Naive thymus-derived CD4-positive, alpha-beta T cell (primary cell): ENCODE measurements at regions not wholly inside any gene's neighbourhood (a gene's known extent, or its start where the extent isn't known, plus 50 kb on each side); places are given as distances from the start of the nearest gene placed in this dataset.

Source experiments
- ATAC-seq: fragments of 150-1000 bp; cut with Tn5 transposase; 2 replicates; pipeline ENCODE4 v1.10.0; 2021; ENCODE audit warnings: mild to moderate bottlenecking, moderate library complexity
- CTCF ChIA-PET: fragments of 350-600 bp; sonication (Branson Sonifier 250); formaldehyde crosslinking; loops from one replicate; lab custom pipeline; 2021; ENCODE audit warnings: antibody characterized with exemption; lab: Charles Lee
- POLR2A ChIA-PET: fragments of 350-600 bp; sonication (Branson Sonifier 250); formaldehyde crosslinking; loops from one replicate; lab custom pipeline; 2021; ENCODE audit warnings: antibody characterized with exemption, inconsistent platforms; lab: Charles Lee
- DNase-seq, 9 donors: peaks; one replicate each; pipeline versions ENCODE4 v3.0.0 to v3.0.0-alpha.2; 2020 to 2022; ENCODE audit warnings: mixed read lengths in 1 of 9
- H3K27ac ChIP-seq: one replicate; pipeline ENCODE4 v1.7.0; 2013; ENCODE audit warnings: mild to moderate bottlenecking, low read depth, low read length, moderate library complexity
- H3K27me3 ChIP-seq, 2 donors: one replicate each; pipeline ENCODE4 v1.7.0; 2013; ENCODE audit warnings: low read length in 2 of 2, mild to moderate bottlenecking in 2 of 2, moderate library complexity in 2 of 2; ENCODE audit not compliant: control insufficient read depth in 2 of 2, insufficient read depth in 2 of 2
- H3K36me3 ChIP-seq, 3 experiments: 1 replicate in 2 of 3; 2 replicates in 1 of 3; pipeline ENCODE4 v1.7.0; 2013; ENCODE audit warnings: low read length in 3 of 3, mild to moderate bottlenecking in 3 of 3, moderate library complexity in 1 of 3; ENCODE audit not compliant: insufficient read depth in 3 of 3, control insufficient read depth in 2 of 3
- H3K4me1 ChIP-seq, 2 donors: one replicate each; pipeline ENCODE4 v1.7.0; 2013; ENCODE audit warnings: low read length in 2 of 2, mild to moderate bottlenecking in 2 of 2, moderate library complexity in 1 of 2; ENCODE audit not compliant: control insufficient read depth in 2 of 2, insufficient read depth in 2 of 2
- H3K4me3 ChIP-seq: 2 replicates; pipeline ENCODE4 v1.7.0; 2013; ENCODE audit warnings: mild to moderate bottlenecking, low read length
- H3K9me3 ChIP-seq, 3 experiments: 1 replicate in 2 of 3; 2 replicates in 1 of 3; pipeline ENCODE4 v1.7.0; 2013; ENCODE audit warnings: low read length in 3 of 3; ENCODE audit not compliant: control insufficient read depth in 2 of 3
- H3K27ac Mint-ChIP-seq, 9 donors: one replicate each; pipeline ENCODE4 v1.8.0; 2020 to 2022; ENCODE audit warnings: mixed read lengths in 9 of 9, mild to moderate bottlenecking in 8 of 9, moderate library complexity in 5 of 9, inconsistent platforms in 2 of 9
- H3K27me3 Mint-ChIP-seq, 5 donors: one replicate each; pipeline ENCODE4 v1.8.0; 2021 to 2022; ENCODE audit warnings: mixed read lengths in 5 of 5, mild to moderate bottlenecking in 1 of 5
- H3K36me3 Mint-ChIP-seq, 5 donors: one replicate each; pipeline ENCODE4 v1.8.0; 2020 to 2022; ENCODE audit warnings: mixed read lengths in 5 of 5, mild to moderate bottlenecking in 3 of 5, inconsistent platforms in 1 of 5
- H3K4me1 Mint-ChIP-seq, 7 donors: one replicate each; pipeline ENCODE4 v1.8.0; 2020 to 2022; ENCODE audit warnings: mixed read lengths in 7 of 7, mild to moderate bottlenecking in 3 of 7, inconsistent platforms in 1 of 7
- H3K4me3 Mint-ChIP-seq, 10 donors: one replicate each; pipeline ENCODE4 v1.8.0; 2020 to 2022; ENCODE audit warnings: mild to moderate bottlenecking in 10 of 10, mixed read lengths in 10 of 10, moderate library complexity in 6 of 10, inconsistent platforms in 2 of 10
- H3K9me3 Mint-ChIP-seq, 11 donors: one replicate each; pipeline ENCODE4 v1.8.0; 2020 to 2022; ENCODE audit warnings: mixed read lengths in 11 of 11, mild to moderate bottlenecking in 4 of 11, inconsistent platforms in 1 of 11, moderate library complexity in 1 of 11
- intact Hi-C, 2 donors: fragments of 100-400 bp; cut with micrococcal nuclease; formaldehyde crosslinking; loops; one replicate each; pipeline ENCODE4 v1.15.1; 2023

- POLR2A ChIA-PET = no interaction called here
- CTCF ChIA-PET = no interaction called here
- peaks cover 0 to 16% (median 4%) of the 10 kb centered on the region in 11 donors for H3K9me3 Mint-ChIP-seq
- ATAC-seq (no peak), DNase-seq (no peak)
- no peak overlapping the region for H3K4me3 Mint-ChIP-seq
- Histone ChIP-seq H3K27me3 (no peaks in the 10 kb centered on the region), H3K36me3 (no peaks in the 10 kb centered on the region), H3K4me3 (no peak overlapping the region), H3K27ac (no peak overlapping the region), H3K9me3 (no peaks in the 10 kb centered on the region), H3K4me1 (no peaks in the 10 kb centered on the region)
- intact Hi-C loops = no loop called here
- no peaks in the 10 kb centered on the region for H3K27me3 Mint-ChIP-seq
- no peaks in the 10 kb centered on the region for H3K4me1 Mint-ChIP-seq
- H3K36me3 Mint-ChIP-seq = no peaks in the 10 kb centered on the region
- H3K27ac Mint-ChIP-seq = no peak overlapping the region
Measured at GRCh38 chr4:175054980-175055379, 136.8 kb downstream of the ADAM29 start.

GRCh38 chr4:175062183-175062592 is 144.0 kb downstream of the ADAM29 start:
- intact Hi-C loops = no loop called here
- H3K27ac Mint-ChIP-seq = no peak overlapping the region
- no peaks in the 10 kb centered on the region for H3K27me3 Mint-ChIP-seq
- POLR2A ChIA-PET = no interaction called here
- H3K36me3 ChIP-seq = no peaks in the 10 kb centered on the region
- H3K36me3 Mint-ChIP-seq = no peaks in the 10 kb centered on the region
- no peak for ATAC-seq
- no peaks in the 10 kb centered on the region for H3K27me3 ChIP-seq
- no peak overlapping the region for H3K4me3 Mint-ChIP-seq
- H3K9me3 Mint-ChIP-seq = peaks cover 0 to 31% (median 4%) of the 10 kb centered on the region in 11 donors
- H3K9me3 ChIP-seq = no peaks in the 10 kb centered on the region
- no peaks in the 10 kb centered on the region for H3K4me1 ChIP-seq
- CTCF ChIA-PET = interaction anchor here (0.6 kb wide), 1 partner anchor 16 kb away, joined by 3 read pairs; no protein-coding TSS in a partner anchor
- no peak for DNase-seq
- no peak overlapping the region for H3K4me3 ChIP-seq
- H3K4me1 Mint-ChIP-seq = no peaks in the 10 kb centered on the region
- H3K27ac ChIP-seq = no peak overlapping the region

GRCh38 chr4:175065228-175065627 is 147.1 kb downstream of the ADAM29 start:
- Histone ChIP-seq H3K27me3 (no peaks in the 10 kb centered on the region), H3K36me3 (no peaks in the 10 kb centered on the region), H3K4me1 (no peaks in the 10 kb centered on the region), H3K27ac (no peak overlapping the region), H3K4me3 (no peak overlapping the region), H3K9me3 (no peaks in the 10 kb centered on the region)
- CTCF ChIA-PET = no interaction called here
- POLR2A ChIA-PET = no interaction called here
- H3K27me3 Mint-ChIP-seq = no peaks in the 10 kb centered on the region
- intact Hi-C loops = no loop called here
- no peak overlapping the region for H3K4me3 Mint-ChIP-seq
- peaks cover 0 to 24% (median 4%) of the 10 kb centered on the region in 11 donors for H3K9me3 Mint-ChIP-seq
- H3K36me3 Mint-ChIP-seq = no peaks in the 10 kb centered on the region
- H3K27ac Mint-ChIP-seq = no peak overlapping the region
- DNase-seq = no peak
- no peak for ATAC-seq
- no peaks in the 10 kb centered on the region for H3K4me1 Mint-ChIP-seq

- no peaks in the 10 kb centered on the region for H3K36me3 Mint-ChIP-seq
- H3K4me1 ChIP-seq = no peaks in the 10 kb centered on the region
- POLR2A ChIA-PET = no interaction called here
Measured at GRCh38 chr4:175066923-175067627, 148.9 kb downstream of the ADAM29 start.

GRCh38 chr4:175068266-175068665 is 150.1 kb downstream of the ADAM29 start:
- DNase-seq (no peak), ATAC-seq (no peak)
- Histone ChIP-seq H3K27me3 (no peaks in the 10 kb centered on the region), H3K36me3 (no peaks in the 10 kb centered on the region), H3K9me3 (no peaks in the 10 kb centered on the region), H3K4me1 (no peaks in the 10 kb centered on the region), H3K4me3 (no peak overlapping the region), H3K27ac (no peak overlapping the region)
- H3K27ac Mint-ChIP-seq = no peak overlapping the region
- peaks cover 0 to 29% (median 5%) of the 10 kb centered on the region in 11 donors for H3K9me3 Mint-ChIP-seq
- intact Hi-C loops = no loop called here
- H3K27me3 Mint-ChIP-seq = no peaks in the 10 kb centered on the region
- no peak overlapping the region for H3K4me3 Mint-ChIP-seq
- POLR2A ChIA-PET = no interaction called here
- CTCF ChIA-PET = no interaction called here
- H3K36me3 Mint-ChIP-seq = no peaks in the 10 kb centered on the region
- no peaks in the 10 kb centered on the region for H3K4me1 Mint-ChIP-seq

More at GRCh38 chr4:175066923-175067627, 148.9 kb downstream of the ADAM29 start:
- H3K27ac Mint-ChIP-seq = no peak overlapping the region
- no peak for DNase-seq
- Histone ChIP-seq H3K9me3 (no peaks in the 10 kb centered on the region), H3K27me3 (no peaks in the 10 kb centered on the region), H3K36me3 (no peaks in the 10 kb centered on the region), H3K27ac (no peak overlapping the region), H3K4me3 (no peak overlapping the region)
- ATAC-seq = no peak
- no peak overlapping the region for H3K4me3 Mint-ChIP-seq
- intact Hi-C loops = no loop called here
- CTCF ChIA-PET = no interaction called here
- H3K4me1 Mint-ChIP-seq = no peaks in the 10 kb centered on the region
- H3K27me3 Mint-ChIP-seq = no peaks in the 10 kb centered on the region
- peaks cover 0 to 29% (median 5%) of the 10 kb centered on the region in 11 donors for H3K9me3 Mint-ChIP-seq

- Mint-ChIP-seq H3K4me1 (no peaks in the 10 kb centered on the region), H3K36me3 (no peaks in the 10 kb centered on the region), H3K9me3 (peaks cover 0 to 30% (median 3%) of the 10 kb centered on the region in 11 donors), H3K27ac (no peak overlapping the region), H3K4me3 (no peak overlapping the region), H3K27me3 (no peaks in the 10 kb centered on the region)
- CTCF ChIA-PET = no interaction called here
- Histone ChIP-seq H3K9me3 (no peaks in the 10 kb centered on the region), H3K27me3 (no peaks in the 10 kb centered on the region), H3K4me1 (no peaks in the 10 kb centered on the region), H3K36me3 (no peaks in the 10 kb centered on the region), H3K4me3 (no peak overlapping the region), H3K27ac (no peak overlapping the region)
- intact Hi-C loops = no loop called here
- POLR2A ChIA-PET = no interaction called here
- no peak for ATAC-seq
- no peak for DNase-seq
Measured at GRCh38 chr4:175070444-175070843, 152.3 kb downstream of the ADAM29 start.

- ATAC-seq (no peak), DNase-seq (no peak)
- H3K9me3 Mint-ChIP-seq = peaks cover 0 to 30% (median 3%) of the 10 kb centered on the region in 11 donors
- no peak overlapping the region for H3K4me3 Mint-ChIP-seq
- no peaks in the 10 kb centered on the region for H3K27me3 ChIP-seq
- H3K36me3 Mint-ChIP-seq = no peaks in the 10 kb centered on the region
- no peaks in the 10 kb centered on the region for H3K27me3 Mint-ChIP-seq
- H3K4me3 ChIP-seq = no peak overlapping the region
- H3K27ac Mint-ChIP-seq = no peak overlapping the region
- intact Hi-C loops = no loop called here
- CTCF ChIA-PET = no interaction called here
- no peaks in the 10 kb centered on the region for H3K4me1 Mint-ChIP-seq
- no peaks in the 10 kb centered on the region for H3K4me1 ChIP-seq
- POLR2A ChIA-PET = no interaction called here
- H3K9me3 ChIP-seq = no peaks in the 10 kb centered on the region
- H3K36me3 ChIP-seq = no peaks in the 10 kb centered on the region
- no peak overlapping the region for H3K27ac ChIP-seq
Measured at GRCh38 chr4:175071123-175071522, 153.0 kb downstream of the ADAM29 start.
